ENCODE measurements at regions not wholly inside any gene's neighbourhood (a gene's known extent, or its start where the extent isn't known, plus 50 kb on each side); places are given as distances from the start of the nearest gene placed in this dataset.
"Not testable (repeated sequence)": the region's sequence is repeated elsewhere in the genome, so short reads cannot be mapped to it uniquely, and the experiment has no call there.

DNA sequence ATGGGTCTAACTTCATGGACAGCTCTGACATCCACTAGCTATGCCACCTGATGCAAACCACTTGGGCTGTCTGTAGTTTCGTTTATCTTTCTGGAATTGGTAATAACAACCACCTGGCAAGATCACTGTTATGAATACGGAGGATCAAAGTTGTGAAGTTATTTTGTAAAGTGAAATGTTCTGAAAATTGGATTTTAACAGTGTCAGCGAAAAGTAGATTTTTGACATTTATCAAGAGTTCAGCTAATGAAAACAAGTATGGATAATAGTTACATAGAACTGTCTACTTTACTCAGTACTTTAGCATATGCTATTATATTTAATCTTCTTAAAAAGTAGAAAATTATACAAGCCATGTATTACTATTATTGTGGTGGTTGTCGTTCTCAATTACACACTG is 813.8 kb downstream of the RNF144A start:
- no peak for DNase-seq

DNA sequence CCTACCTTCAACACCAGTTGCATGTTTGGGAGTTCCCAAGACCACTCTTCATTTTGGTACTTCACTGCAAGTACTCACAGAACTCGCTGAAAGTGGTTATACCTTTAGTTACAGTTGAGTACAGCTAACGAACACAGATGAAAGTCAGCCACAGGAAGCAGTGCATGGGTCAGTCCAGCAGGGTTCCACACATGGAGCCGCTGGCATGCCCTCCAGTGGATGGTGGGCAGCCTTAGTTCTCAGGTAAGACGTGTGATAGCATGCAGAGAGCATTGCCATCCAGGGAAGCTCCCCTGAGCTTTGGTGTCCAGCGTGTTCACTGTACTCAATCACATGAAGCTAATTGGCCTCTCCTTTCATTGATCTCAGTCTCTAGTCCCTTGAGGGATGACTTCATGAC is 815.3 kb downstream of the RNF144A start:
- DNase-seq: no peak

DNA sequence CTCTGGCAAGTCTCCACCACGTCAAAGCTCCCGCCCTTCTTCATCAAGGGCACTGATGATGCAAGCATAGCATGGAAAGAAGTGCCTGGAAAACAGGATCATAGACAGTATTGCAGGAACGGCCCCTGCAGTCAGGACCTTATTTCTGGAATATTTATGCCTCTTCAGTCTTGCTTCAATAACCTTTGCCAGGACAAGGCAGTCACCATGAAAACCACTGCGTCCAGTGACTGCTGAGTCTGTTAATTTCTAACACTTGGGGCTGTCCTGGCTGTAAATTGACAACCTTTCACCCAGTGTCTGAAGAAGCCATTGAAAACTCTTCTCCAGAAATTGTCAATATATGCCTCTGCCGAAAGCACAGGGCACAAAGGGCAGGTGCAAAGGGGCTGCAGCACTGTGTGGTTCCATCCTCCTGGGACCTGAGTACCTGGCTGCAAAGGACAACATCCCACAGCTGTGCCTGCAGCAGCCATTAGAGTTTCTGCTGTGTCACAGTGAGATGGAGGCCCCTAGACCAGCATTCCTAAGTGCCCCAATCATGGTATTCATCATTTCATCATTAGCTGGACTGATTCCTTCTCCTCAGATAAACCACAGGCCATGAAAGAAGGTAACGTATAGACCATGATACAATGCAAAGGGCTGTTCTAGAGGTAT is 819.6 kb downstream of the RNF144A start:
- no peak for DNase-seq

DNA sequence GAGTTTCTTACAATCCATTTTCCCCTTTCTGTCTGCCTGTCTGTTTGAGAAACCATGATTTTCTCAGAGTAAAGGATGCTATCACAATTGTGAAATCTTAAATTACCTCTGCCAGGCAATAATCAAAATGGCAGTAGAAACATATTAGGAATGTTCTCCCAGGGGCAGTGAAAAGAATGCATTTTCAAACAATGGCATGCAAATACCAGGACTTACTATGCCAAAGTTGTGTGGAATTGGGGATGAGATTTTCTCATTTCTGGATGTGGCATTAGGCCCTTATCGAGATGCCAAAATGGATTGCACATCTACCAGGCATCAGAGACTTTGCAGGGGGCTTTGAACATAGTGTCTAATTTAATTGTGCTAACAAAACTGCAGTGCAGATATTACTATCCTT is 821.4 kb downstream of the RNF144A start:
- no peak for DNase-seq

DNA sequence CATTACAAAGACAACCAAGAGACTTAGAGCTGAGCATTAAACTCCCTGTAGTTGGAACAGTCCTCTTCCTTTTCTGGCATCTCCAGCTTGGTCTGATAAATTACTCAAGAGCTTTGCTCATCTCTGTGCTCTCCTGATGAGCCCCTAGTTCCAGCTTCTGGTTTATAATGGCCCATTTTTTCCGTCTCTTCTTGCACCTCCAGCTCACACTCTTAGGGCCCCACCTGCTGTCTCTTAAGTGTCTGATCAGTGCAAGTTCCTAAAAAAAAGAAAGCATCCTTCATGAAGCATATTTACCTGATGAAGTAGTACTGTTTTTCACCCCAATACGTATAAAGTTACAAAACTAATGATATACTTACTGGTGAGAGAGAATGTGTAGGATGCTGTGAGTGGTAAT is 822.9 kb downstream of the RNF144A start:
- no peak for DNase-seq

DNA sequence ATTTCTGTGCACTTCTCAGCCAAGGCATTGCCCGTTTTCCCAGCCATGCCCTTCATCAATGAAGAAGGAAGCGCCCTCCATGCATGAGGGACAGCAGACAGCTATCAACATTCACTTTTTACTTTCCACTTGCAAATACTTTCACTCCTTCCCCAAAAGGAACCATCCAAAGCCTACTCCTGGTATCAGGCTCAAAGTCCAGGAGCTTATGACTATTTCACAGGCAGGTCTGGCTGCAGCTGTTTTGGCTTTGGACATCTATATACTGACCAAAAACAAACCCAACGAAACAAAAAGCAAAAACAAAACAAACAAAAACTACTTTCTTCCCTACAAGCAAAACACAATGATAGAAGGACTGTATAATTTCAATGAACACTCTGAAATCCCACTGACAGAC is 825.1 kb downstream of the RNF144A start:
- DNase-seq: no peak

DNA sequence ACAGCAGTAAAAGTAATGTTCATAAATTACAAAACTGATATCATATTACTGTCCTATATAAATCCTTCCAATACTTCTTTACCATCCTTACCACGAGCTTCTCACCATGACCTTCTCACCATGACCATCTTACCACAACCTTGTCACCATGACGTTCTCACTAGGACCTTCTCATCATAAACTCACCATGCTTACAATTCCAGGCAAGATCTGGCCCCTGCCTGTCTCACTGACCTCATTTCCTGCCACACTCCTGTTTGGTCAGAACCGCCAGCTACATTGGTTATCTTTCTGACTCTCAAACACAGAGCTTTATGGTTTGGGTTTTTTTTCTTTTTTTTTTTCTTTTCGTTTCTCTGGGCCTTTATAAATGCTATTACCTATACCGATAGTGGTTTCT is 827.6 kb downstream of the RNF144A start:
- peak; percentile 77 for DNase-seq

DNA sequence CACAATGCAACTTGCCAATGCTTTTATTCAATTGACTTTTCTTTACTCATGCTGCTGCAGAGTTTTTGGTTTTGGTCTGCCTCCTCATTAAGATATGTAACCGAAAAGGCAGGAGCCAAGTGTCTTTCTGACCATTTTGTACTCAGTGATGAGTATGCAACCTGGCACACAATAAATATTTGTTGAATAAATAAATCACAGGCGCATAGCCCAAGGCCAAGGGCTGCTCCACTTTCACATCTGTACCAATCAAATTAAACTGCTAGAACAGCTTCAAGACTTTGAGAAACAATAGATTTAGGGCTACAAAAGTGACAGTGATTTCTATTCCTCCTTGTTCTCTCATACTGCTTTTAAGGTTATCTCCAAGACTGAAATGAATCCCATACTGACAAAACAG is 828.2 kb downstream of the RNF144A start:
- no peak for DNase-seq

DNA sequence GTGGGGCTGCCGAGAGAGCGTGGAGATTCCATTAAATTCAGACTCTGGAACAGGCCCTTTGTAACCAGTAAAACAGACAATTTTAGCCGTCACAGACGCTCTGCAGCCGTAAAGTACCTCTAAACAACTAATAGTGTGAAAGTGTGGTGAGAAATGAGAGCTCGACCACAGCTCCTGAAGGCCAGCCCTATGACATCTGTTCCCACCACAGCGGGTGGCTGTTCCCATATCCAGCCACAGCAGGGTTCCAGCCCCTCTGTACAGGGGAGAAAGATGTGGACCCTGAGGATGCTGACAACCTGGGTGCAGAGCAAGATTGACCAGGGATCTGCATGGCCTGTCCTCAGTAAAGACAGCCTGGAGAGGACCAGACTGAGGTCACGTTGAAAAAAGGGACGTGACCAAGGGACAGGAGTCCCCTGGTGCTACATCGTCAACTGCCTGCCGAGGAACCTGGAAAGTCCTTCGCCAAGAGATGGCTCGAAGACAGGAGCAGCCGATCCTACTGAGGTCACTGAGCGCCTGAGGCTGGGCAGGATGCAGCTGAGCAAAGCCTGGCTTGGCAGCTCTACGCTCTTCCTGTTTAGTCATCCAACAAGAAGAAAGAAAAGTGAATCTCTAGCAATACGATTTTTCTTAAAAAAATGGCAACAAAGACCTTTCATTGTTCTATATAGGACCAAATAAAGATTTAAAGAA is 831.7 kb downstream of the RNF144A start:
- DNase-seq: peak; percentile 38

DNA sequence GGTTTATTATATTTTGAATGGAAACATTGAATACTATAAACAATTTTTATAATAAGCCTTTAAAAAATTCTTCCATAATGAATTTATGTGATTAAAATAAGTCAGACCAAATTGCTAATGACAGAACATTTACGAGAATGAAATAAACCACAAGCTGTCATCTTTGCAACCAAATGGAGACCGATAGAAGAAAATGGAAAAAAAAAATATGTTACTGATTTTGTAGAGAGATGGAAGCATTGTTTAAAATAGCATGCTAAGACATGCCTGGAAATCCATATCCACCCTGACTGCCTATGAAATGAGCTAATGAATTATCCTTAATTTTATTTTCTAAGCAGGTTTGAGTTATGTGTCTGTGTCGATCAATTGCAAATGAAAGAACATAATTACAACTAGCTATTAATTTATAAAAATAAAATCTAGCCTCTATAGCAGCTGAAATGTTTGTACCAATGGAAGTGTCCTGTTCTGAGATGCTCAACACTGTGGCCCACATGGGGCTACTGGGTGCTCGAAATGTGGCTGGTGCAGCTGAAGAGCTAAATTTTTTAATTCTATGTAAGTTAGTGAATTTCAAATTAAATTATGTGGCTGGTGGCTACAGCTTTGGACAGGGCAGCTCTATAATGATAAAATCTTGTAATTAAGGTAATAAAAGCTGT is 832.8 kb downstream of the RNF144A start:
- DNase-seq: no peak

DNA sequence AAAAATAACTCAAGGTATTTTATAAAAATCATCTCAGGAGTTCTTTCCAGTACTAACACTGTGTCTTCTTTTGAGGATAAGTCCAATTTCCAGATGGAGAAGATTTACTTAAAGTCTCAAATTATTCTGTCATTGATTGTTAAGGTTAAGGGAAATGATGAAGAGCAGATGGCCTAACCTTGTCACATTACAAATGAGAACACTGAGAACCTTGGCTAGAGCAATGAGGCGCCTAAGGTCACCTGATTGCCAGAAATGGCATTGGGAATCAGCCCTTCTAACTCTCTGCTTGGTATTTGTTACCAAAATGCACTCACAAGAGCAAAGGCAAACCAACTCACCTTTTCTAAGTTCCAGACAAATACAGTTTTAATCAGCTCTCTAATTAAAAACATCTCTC is 835.1 kb downstream of the RNF144A start:
- no peak for DNase-seq

DNA sequence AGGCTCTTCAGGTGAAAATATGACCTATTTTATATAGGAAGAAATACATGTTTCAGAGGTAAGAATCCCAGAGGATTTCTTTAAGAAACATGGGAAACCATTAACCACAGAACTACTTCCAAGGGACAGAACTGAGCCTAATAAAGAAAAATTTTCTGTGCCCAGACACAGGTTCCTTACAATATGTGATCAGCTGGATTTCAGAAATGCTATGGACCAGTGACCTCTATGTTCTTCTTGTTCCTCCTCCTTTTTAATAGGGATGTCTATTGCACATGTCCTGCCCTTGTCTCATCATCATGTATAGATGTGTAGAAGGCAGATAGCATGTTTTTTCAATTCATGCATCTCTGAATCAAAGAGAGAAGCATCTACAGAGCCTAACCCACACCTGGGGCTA is 836.6 kb downstream of the RNF144A start:
- DNase-seq: no peak

DNA sequence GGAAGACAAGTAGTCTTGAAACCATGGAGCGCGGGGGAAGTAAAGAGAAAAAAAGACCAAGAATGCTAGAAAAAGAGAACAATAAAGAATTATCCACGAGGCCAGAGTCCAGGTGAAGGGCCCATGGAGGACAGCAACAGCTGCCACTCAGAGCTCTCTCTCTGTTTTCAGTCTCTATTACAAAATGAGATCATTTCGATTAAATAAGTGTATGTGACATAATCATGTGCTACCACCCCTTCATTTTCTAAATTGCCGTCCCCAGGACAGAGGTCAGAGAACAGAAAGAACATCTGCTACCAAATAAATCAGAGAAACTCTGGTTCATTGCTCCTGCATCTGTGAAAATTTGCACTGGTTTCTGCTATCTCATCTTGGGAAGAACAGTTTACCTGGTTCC is 838.7 kb downstream of the RNF144A start:
- DNase-seq: no peak

DNA sequence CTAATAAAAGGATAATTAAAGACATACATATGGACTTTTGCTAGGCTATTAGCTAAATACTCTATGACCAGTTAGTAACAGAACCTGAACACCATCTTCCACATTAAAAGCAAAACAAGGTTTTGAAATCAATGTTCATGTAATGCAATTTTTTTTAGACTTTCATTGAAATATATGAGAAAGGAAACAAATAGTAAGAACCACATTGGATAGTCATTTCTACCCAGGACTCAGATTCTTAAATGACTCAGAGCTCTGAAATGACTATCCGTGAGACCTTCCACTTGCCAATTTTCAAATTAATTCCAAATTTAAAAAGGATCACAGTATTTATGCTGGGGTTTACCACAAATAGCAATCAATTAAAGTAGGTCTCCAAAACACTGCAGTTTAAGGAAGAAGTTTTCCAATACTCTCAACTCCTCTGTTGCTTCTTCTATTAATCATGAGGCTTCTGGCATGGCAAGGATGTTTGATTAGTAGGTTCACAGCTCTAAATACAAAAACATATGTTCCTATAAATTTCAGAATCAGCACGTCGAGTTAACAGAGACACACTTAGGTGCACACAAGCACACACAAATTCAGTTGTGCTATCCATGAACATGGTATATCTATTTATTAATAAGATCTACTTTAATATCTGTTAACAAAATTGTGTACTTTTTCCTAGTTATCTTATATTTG is 841.0 kb downstream of the RNF144A start:
- DNase-seq: no peak

DNA sequence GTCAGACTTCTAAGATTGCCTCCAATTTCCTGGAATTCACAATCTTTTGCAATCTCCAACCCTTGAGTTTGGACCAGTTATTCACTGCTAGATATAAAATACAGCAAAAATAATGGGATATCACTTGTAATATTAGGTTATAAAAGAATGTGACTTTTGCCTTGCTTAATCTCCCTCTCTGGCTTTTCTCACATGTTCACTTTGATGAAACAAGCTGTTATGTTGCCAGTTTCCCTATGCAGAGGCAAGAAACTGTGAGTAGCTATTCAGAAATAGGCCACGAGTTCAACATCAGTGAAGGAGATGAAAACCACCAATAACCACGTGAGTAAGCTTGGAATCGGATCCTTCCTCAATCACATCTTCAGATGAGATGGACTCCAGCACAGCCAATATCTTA is 842.7 kb downstream of the RNF144A start:
- DNase-seq: no peak

DNA sequence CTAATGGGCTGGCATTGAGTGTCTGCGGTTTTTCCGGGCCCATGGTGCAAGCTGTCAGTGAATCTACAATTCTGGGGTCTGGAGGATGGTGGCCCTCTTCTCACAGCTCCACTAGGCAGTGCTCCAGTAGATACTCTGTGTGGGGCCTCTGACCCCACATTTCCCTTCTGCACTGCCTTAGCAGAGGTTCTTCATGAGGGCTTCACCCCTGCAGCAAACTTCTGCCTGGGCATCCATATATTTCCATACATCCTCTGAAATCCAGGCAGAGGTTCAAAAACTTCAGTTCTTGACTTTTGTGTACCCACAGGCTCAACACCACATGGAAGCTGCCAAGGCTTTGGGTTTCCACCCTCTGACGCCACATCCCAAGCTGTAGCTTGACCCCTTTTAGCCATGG is 846.2 kb downstream of the RNF144A start:
- not testable (repeated sequence) for DNase-seq

DNA sequence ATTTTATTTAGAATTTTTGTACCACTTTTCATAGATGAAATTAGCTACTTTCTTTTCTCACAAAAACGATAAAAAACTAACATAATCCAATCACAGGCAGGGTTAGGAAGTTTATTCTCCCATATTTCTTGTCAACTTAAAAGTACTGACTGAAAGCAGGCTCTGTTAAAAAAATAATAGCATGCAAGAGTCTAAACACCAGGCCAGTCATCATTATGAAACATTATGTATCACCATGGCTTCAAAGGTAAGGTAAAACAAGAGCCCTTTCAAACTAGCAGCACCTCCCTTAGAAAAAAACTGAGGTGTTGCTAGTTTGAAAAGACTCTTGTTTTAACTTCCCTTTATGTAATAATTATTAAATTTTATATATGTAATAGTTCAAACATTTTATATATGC is 848.0 kb downstream of the RNF144A start:
- DNase-seq: no peak

DNA sequence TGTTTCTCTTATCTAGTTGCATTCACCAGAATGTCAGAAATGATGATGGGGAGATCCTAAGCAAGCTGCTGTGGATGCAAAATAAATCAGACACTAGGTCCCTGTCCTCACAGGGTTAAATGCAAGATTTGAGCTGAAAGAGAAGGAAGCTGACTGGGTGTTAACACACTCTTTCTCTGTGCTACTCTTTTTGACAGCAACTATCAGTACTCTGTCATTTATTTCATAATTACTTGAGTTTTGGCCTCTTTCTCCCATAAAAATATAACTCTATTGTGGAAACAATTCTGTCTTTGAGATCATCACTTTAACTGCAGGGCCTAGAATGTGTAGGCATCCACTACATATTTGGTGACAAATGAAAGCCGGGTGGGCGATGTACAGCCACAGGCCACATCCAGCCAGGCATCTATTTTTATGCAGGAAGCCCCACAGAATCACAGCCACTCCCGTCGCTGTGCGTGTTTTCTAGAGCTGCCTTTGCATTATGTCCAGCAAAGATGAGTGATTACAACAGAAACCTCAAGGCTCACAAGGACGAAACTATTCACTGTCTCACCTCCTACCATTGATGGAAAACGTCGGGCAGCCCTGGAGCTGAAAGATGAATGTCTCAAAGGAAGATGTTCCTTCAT is 849.0 kb downstream of the RNF144A start:
- DNase-seq: no peak

DNA sequence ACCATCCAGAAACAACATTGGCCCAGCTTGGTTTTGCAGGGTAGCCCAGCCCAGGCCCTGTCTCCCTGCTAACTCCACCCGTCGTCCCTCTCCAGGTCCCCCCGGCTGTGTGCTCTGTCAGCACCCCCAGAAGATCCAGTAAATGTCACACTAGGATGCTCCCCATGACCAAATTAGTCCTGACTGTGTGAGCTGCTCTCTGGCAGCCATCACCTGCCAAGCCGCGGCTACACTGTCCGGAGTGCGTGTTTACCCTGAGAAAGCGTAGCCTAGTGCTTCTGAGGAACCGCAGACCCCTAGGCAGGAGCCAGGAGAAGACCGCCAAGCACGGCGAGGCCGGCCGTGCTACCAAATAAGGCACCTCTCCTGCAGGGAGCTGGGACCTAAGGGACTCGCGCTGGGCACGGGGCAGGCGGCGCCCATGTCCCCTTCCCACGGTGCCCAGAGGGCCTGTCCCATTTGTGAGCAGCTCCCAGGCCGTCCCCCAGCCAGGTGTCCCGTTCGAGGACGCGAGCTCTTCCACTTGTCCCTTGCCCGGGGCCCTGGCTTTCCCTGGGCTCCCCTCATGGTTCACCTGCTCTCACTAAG is 849.9 kb downstream of the RNF144A start:
- DNase-seq: no peak

DNA sequence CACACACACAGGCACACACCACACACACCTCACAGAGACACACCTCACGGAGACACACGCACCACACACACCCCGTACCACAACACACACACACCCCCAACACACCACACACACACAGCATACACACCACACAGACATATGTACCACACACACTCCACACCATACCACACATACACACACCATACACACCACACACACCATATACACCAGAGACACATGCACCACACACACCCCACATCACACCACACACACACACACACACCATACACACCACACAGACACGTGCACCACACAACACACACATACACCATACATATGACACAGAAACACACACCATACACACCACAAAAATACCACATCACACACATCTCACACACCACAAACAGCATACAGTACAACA is 850.7 kb downstream of the RNF144A start:
- DNase-seq: no peak

DNA sequence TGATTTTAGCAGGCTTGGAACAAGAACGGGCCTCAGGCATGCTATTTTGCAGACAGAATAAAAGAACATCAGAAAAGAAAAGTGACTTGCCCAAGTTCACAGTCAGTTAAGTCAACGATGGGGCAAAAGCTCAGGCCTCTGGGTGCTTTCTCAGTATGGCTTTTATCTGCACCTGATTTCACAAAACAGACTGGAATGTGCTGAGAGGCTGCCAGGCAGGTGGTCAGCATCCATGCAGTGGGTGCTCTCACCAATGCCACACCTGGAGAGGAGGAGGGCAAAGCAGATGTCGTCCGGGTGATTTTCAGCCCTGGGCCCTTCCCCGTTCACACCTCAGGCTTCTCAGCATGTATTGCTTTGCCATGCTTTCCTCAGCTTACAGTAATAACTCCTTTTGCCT is 854.6 kb downstream of the RNF144A start:
- no peak for DNase-seq

DNA sequence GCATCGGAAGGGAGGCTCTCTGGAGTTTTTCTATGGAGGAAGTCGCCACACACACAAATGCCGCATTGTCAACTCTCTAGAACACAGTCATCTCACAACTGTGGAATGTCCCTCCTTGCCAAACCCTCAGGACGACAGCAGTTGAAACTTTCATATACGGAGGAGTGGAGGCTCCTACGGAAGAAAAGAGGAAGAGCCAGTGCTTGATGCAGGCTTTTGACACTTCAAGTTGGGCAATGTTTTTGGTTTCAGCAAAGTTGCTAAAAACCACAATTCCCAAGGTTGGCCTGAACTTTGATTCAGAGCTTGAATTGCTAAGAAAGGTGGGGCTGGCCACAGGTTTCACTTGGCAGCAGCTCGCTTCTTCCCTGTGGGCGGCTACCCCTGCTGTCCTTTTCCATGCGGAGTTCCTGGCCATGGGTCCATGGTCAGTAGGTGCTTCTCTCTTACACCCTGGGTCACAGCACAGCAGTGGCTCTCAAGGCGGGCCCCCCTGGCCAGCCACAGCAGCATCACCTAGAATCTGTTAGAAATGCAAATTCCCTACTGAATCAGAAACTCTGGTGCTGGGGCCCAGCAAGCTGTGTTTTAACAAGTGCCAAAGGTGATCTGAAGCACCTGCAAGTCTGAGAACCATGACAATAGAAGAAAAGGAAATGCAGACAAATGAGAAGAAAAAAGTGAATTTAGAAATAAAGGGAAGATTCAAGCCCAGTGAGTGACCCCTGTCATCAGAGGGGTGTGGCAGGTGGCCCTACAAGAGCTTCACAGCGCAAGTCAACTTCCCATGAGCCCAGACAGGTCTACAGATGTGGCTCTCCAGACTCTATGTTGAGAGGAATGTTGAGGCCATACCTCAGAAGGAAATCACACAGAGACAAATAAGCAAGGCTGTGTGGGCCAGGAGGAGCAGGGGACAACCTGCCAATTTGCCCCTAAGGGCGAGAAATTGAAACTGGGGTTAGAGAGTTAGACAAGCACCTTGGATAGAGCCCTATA is 856.4 kb downstream of the RNF144A start:
- DNase-seq: peak; percentile 23
